ENCODE measurements at regions not wholly inside any gene's neighbourhood (a gene's known extent, or its start where the extent isn't known, plus 50 kb on each side); places are given as distances from the start of the nearest gene placed in this dataset.
"Not testable (repeated sequence)": the region's sequence is repeated elsewhere in the genome, so short reads cannot be mapped to it uniquely, and the experiment has no call there.

GRCh38 chr7:51599935-51600334 is 283.3 kb upstream of the COBL start:
- TF ChIP-seq HOXC10 (CRISPR knock-in tag; IDR thresholded peaks at IDR 0.05); GLIS1 (tag by site-specific recombination; IDR thresholded peaks at IDR 0.05); YY1 (tag by site-specific recombination; IDR thresholded peaks at IDR 0.05); REST (tag by site-specific recombination; IDR thresholded peaks at IDR 0.05): not testable (repeated sequence)

Data from HEK293 (cell line).